Peyer's patch (tissue), 4 donors: ENCODE measurements at regions not wholly inside any gene's neighbourhood (a gene's known extent, or its start where the extent isn't known, plus 50 kb on each side); places are given as distances from the start of the nearest gene placed in this dataset.
A peak's percentile ranks its signal among the peaks of the same experiment; 100 is the strongest.

Experiments
- DNase-seq, 3 donors: peaks; one replicate each; pipeline ENCODE4 v3.0.0-alpha.2; 2017 to 2019
- H3K27ac ChIP-seq, 4 donors: fragments of 200-600 bp; sonication (generic); one replicate each; pipeline ENCODE4 v1.5.1; 2016 to 2019
- H3K27me3 ChIP-seq, 2 donors: fragments of 200-600 bp; sonication (generic); one replicate each; pipeline ENCODE4 v1.5.1; 2019
- H3K36me3 ChIP-seq, 3 donors: fragments of 200-600 bp; sonication (generic); one replicate each; pipeline ENCODE4 v1.5.1; 2016 to 2019
- H3K4me1 ChIP-seq, 4 donors: fragments of 200-600 bp; sonication (generic); one replicate each; pipeline ENCODE4 v1.5.1; 2016 to 2019
- H3K4me3 ChIP-seq, 4 donors: fragments of 200-600 bp; sonication (generic); 1 replicate in 3 of 4; 2 replicates in 1 of 4; pipeline ENCODE4 v1.5.1; 2016 to 2019; ENCODE audit warnings: mild to moderate bottlenecking in 1 of 4
- H3K9me3 ChIP-seq, 4 donors: fragments of 200-600 bp; sonication (generic); one replicate each; pipeline ENCODE4 v1.5.1; 2016 to 2019; ENCODE audit warnings: mild to moderate bottlenecking in 1 of 4
- POLR2A ChIP-seq, 2 donors: fragments of 450-650 bp; IDR thresholded peaks; one replicate each; pipeline ENCODE4 v1.5.1; 2017; ENCODE audit warnings: antibody characterized with exemption in 2 of 2, mild to moderate bottlenecking in 2 of 2, moderate library complexity in 2 of 2
- TF ChIP-seq, protein P1 (sequence below), 6 experiments: fragments of 450-650 bp in 4 of 6; fragments of 200-600 bp in 2 of 6; sonication (generic) in 1 of 6; IDR thresholded peaks; one replicate each; pipeline ENCODE4 v1.5.1; 2017 to 2019; ENCODE audit warnings: antibody characterized with exemption in 6 of 6, mild to moderate bottlenecking in 3 of 6, moderate library complexity in 1 of 6

DNA sequence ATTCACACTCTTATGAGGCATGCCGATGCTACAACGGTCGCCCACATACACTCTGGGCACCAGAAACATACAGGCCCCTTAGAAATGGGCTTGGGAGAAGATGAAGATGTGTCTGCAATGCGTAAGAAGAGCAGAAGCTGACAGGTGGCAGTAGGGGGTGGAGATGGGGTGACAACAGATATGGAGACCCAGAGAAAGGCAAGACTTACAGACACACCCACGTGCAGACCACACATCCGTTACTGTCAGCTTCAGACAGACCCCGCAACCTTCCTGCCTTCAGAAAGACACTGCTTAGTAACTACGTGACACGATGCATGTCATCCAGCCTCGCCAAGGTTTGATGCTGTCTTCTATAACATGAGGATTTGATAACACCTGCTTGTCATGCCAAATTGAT is 89.5 kb downstream of the ZFP36L2 start:
- no peak overlapping the region for H3K4me3 ChIP-seq
- H3K36me3 ChIP-seq = no peaks in the 10 kb centered on the region
- H3K4me1 ChIP-seq = peaks cover 18 to 62% (median 58%) of the 10 kb centered on the region in 4 donors
- peak in 1 of 2 donors; percentile 50 for TF ChIP-seq POLR2A (IDR thresholded peaks at IDR 0.05)
- TF ChIP-seq, protein P1, sequence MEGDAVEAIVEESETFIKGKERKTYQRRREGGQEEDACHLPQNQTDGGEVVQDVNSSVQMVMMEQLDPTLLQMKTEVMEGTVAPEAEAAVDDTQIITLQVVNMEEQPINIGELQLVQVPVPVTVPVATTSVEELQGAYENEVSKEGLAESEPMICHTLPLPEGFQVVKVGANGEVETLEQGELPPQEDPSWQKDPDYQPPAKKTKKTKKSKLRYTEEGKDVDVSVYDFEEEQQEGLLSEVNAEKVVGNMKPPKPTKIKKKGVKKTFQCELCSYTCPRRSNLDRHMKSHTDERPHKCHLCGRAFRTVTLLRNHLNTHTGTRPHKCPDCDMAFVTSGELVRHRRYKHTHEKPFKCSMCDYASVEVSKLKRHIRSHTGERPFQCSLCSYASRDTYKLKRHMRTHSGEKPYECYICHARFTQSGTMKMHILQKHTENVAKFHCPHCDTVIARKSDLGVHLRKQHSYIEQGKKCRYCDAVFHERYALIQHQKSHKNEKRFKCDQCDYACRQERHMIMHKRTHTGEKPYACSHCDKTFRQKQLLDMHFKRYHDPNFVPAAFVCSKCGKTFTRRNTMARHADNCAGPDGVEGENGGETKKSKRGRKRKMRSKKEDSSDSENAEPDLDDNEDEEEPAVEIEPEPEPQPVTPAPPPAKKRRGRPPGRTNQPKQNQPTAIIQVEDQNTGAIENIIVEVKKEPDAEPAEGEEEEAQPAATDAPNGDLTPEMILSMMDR (IDR thresholded peaks at IDR 0.05) = no peak
- H3K27me3 ChIP-seq = no peaks in the 10 kb centered on the region
- peak; percentile 50 to 92 (median 87) for DNase-seq
- H3K9me3 ChIP-seq = no peaks in the 10 kb centered on the region
- peak overlapping the region; percentile 80 to 93 (median 89) for H3K27ac ChIP-seq

DNA sequence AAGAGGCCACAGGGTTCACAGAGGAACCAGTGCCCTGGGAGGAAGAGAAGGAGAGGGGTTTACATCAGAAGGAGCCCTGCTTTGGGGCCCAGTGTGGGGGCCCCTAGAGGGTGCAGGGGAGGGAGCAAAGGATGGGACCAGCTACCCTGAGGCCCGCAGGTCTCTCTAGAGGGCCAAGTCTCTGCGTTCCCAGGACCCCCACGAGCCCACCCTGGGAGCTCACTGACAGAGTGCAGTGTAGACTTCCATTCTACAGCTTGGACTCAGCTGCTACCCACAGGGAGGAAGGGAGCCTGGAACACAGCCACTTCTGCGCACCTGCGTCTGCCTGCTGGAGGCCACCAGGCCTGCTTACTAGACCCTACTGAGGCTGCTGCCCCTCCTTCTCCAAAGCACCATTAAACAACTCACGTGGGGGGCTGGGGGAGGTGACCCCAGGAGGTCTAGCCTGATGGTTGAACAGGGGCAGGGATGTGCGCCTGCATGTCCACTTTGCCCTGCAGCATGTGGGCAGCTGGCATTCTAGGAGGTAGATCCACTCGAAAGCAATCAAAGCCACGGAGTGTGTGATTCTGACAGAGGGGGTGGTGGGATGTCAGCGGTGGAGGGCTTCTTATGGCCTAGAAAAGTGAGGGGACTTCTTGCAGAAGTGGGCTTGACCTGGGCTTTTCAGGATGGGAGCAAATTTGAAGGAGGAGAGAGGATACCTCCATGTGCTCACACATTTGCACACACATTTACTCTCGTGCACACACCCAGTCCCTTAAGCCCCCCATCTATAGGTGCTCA is 90.2 kb downstream of the ZFP36L2 start:
- TF ChIP-seq, protein P1 (IDR thresholded peaks at IDR 0.05) = no peak
- no peak for TF ChIP-seq POLR2A (IDR thresholded peaks at IDR 0.05)
- H3K4me1 ChIP-seq = peaks cover 22 to 68% (median 61%) of the 10 kb centered on the region in 4 donors
- peak in 2 of 3 donors; percentile 44 to 53 for DNase-seq
- no peaks in the 10 kb centered on the region for H3K9me3 ChIP-seq
- H3K36me3 ChIP-seq = no peaks in the 10 kb centered on the region
- H3K4me3 ChIP-seq = no peak overlapping the region
- H3K27ac ChIP-seq = peak overlapping the region; percentile 80 to 93 (median 89)
- no peaks in the 10 kb centered on the region for H3K27me3 ChIP-seq

DNA sequence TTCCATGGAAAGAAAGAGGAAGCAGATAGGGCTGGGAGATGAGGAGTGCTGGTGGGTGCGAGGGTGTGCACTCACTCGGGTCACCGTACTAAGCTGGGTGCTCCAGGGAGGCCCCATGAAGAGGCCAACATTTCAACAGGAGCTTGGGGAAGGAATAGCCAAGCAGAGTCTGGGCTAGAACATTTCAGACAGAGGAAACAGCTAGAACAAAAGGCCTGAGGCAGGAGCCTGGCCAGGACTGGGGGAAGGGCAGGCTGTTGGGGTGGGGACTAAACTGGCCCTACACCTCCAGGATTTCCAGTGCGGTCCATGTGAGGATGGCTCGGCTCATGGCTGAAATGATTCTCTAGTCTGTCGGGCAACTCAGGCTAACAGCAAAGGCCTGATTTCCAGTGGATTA is 90.8 kb downstream of the ZFP36L2 start:
- H3K4me1 ChIP-seq = peaks cover 28 to 74% (median 66%) of the 10 kb centered on the region in 4 donors
- H3K9me3 ChIP-seq = no peaks in the 10 kb centered on the region
- TF ChIP-seq, protein P1 (IDR thresholded peaks at IDR 0.05) = no peak
- no peak for TF ChIP-seq POLR2A (IDR thresholded peaks at IDR 0.05)

DNA sequence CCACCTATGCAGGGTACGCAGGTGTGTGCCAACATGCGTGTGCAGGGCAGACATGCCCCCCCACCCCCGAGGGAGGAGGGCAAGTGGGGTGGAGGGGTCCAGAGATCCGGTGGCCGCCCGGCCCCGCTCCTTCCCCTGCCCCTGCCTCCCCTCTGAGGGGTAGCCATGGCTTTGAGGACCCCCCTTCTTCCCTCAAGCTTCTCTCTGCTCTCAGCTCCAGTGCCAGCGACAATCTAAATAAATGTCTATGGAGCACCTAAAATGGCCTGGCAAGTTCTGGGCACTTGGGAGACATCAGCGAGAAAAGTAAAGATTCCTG is 91.9 kb downstream of the ZFP36L2 start:
- Histone ChIP-seq H3K36me3 (no peaks in the 10 kb centered on the region), H3K4me1 (peaks cover 32 to 79% (median 73%) of the 10 kb centered on the region in 4 donors), H3K4me3 (no peak overlapping the region), H3K27ac (peak overlapping the region; percentile 88 to 94 (median 92)), H3K27me3 (no peaks in the 10 kb centered on the region), H3K9me3 (no peaks in the 10 kb centered on the region)
- no peak for DNase-seq
- TF ChIP-seq POLR2A (IDR thresholded peaks at IDR 0.05) = no peak
- TF ChIP-seq, protein P1 (IDR thresholded peaks at IDR 0.05) = no peak

More for the DNA sequence above, 90.8 kb downstream of the ZFP36L2 start:
- no peaks in the 10 kb centered on the region for H3K36me3 ChIP-seq
- peak in 2 of 3 donors; percentile 43 to 46 for DNase-seq
- no peaks in the 10 kb centered on the region for H3K27me3 ChIP-seq
- H3K27ac ChIP-seq = peak overlapping the region; percentile 80 to 93 (median 89)
- H3K4me3 ChIP-seq = no peak overlapping the region

DNA sequence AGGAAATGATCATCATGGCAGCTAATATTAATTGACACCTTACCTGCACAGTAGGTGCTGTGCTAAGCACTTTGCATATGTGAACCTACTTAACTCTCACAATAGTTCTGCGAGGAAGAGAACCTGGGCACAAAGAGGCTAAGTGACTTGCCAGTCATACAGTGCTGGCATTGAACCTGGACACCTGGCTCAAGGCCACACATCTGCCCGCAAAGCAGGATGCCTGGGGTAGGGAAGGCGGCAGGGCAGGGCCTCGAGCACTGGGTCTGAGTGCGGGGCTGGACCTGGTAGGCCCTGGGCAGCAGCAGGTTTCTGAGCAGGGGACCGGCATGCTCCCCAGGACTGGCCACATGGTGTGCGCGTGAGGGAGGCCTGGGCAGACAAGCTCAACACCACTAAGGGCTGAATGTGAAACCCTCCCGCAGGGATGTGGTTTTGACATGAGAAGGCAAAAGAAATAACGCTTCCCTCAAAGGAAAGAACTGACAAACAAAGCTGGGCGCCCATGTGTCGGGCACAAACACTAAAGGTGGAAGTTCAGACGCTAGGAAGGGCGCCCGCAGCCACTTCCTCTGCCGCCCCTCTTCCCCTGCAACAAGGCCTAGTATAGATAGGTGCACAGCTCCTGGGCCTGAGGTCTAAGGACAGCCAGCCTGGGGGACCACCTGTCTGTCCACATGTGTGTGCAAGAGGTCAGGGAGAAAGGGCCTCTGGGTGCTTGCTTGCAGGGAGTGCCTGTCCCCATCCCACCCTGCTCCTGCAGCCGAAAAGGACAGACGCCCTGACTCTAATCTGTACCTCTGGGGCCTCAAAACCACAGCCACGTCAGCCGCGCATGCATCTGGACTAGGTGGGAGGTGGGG is 92.5 kb downstream of the ZFP36L2 start:
- peak overlapping the region in 1 of 4 donors; percentile 10 for H3K4me3 ChIP-seq
- no peak for TF ChIP-seq POLR2A (IDR thresholded peaks at IDR 0.05)
- TF ChIP-seq, protein P1 (IDR thresholded peaks at IDR 0.05) = no peak
- H3K4me1 ChIP-seq = peaks cover 32 to 85% (median 77%) of the 10 kb centered on the region in 4 donors
- H3K9me3 ChIP-seq = no peaks in the 10 kb centered on the region
- no peaks in the 10 kb centered on the region for H3K36me3 ChIP-seq
- no peaks in the 10 kb centered on the region for H3K27me3 ChIP-seq
- DNase-seq = peak; percentile 63 to 97 (median 96)
- H3K27ac ChIP-seq = peak overlapping the region; percentile 88 to 94 (median 92)
